Adrenal gland (tissue), 5 donors: ENCODE measurements at regions not wholly inside any gene's neighbourhood (a gene's known extent, or its start where the extent isn't known, plus 50 kb on each side); places are given as distances from the start of the nearest gene placed in this dataset.

ENCODE experiments used
- CTCF ChIP-seq, 6 experiments: fragments of 450-650 bp in 4 of 6; fragments of 200-600 bp in 2 of 6; sonication (generic) in 1 of 6; IDR thresholded peaks; 1 replicate in 5 of 6; 2 replicates in 1 of 6; pipeline versions ENCODE4 v1.5.1 to v1.8.0; 2016 to 2021; ENCODE audit warnings: antibody characterized with exemption in 6 of 6, mild to moderate bottlenecking in 2 of 6, moderate library complexity in 1 of 6
- POLR2A ChIP-seq, 2 donors: fragments of 450-650 bp; IDR thresholded peaks; one replicate each; pipeline ENCODE4 v1.6.1; 2017; ENCODE audit warnings: antibody characterized with exemption in 2 of 2, mild to moderate bottlenecking in 2 of 2, moderate library complexity in 1 of 2
- donor health status: DM: no; HTN: no; CAD: no.

GRCh38 chr1:10900251-10900651 is 103.8 kb upstream of the CASZ1 start:
- TF ChIP-seq CTCF (IDR thresholded peaks at IDR 0.05) (no peak), POLR2A (IDR thresholded peaks at IDR 0.05) (no peak)
